NT2/D1 (cell line): ENCODE measurements at regions not wholly inside any gene's neighbourhood (a gene's known extent, or its start where the extent isn't known, plus 50 kb on each side); places are given as distances from the start of the nearest gene placed in this dataset.

Experiments
- DNase-seq: peaks from one replicate; pipeline ENCODE4 v3.0.0-alpha.2; 2011; ENCODE audit warnings: low read depth, low spot score
- H3K27me3 ChIP-seq: 2 replicates; pipeline ENCODE4 v1.6.0; 2011; ENCODE audit warnings: mild to moderate bottlenecking; ENCODE audit not compliant: insufficient read length, insufficient read depth
- H3K36me3 ChIP-seq: 2 replicates; pipeline ENCODE4 v1.6.1; 2011; ENCODE audit warnings: mild to moderate bottlenecking, low read length, mixed read lengths; ENCODE audit not compliant: insufficient read depth, insufficient read length
- H3K4me1 ChIP-seq: 2 replicates; pipeline ENCODE4 v1.5.1; 2011; ENCODE audit not compliant: insufficient read depth, insufficient read length
- H3K4me3 ChIP-seq: 2 replicates; pipeline ENCODE4 v1.5.1; 2011; ENCODE audit warnings: low read depth; ENCODE audit not compliant: insufficient read length
- H3K9ac ChIP-seq: 2 replicates; pipeline ENCODE4 v1.6.0; 2011; ENCODE audit warnings: low read depth; ENCODE audit not compliant: insufficient read length
- H3K9me3 ChIP-seq: 2 replicates; pipeline ENCODE4 v1.5.1; 2011; ENCODE audit warnings: mild to moderate bottlenecking, low read length; ENCODE audit not compliant: insufficient read depth
- SUZ12 ChIP-seq: IDR thresholded peaks from 2 replicates; pipeline ENCODE4 v1.6.1; 2011; ENCODE audit not compliant: insufficient read length, insufficient read depth; ENCODE audit errors: extremely low read depth
- YY1 ChIP-seq: IDR thresholded peaks from 2 replicates; pipeline ENCODE4 v1.6.1; 2011; ENCODE audit not compliant: insufficient read length, insufficient read depth
- ZNF274 ChIP-seq: IDR thresholded peaks from 2 replicates; pipeline ENCODE4 v1.6.1; 2011; ENCODE audit warnings: mild to moderate bottlenecking, low read depth, low read length

- H3K4me3 ChIP-seq = no peak overlapping the region
- no peaks in the 10 kb centered on the region for H3K4me1 ChIP-seq
- DNase-seq = no peak
- no peaks in the 10 kb centered on the region for H3K27me3 ChIP-seq
- no peaks in the 10 kb centered on the region for H3K9me3 ChIP-seq
- no peak for TF ChIP-seq SUZ12
- TF ChIP-seq ZNF274 = no peak
- TF ChIP-seq YY1 = no peak
- H3K9ac ChIP-seq = no peak overlapping the region
- no peaks in the 10 kb centered on the region for H3K36me3 ChIP-seq
Observed at GRCh38 chr3:168589376-168589775, 493.7 kb upstream of the GOLIM4 start.

- Histone ChIP-seq H3K9ac (no peak overlapping the region), H3K36me3 (no peaks in the 10 kb centered on the region), H3K27me3 (no peaks in the 10 kb centered on the region), H3K4me1 (no peaks in the 10 kb centered on the region), H3K9me3 (no peaks in the 10 kb centered on the region), H3K4me3 (no peak overlapping the region)
- no peak for DNase-seq
- TF ChIP-seq ZNF274 (no peak), YY1 (no peak), SUZ12 (no peak)
Observed at GRCh38 chr3:168585544-168585943, 489.8 kb upstream of the GOLIM4 start.

GRCh38 chr3:168583977-168584376 is 488.3 kb upstream of the GOLIM4 start:
- Histone ChIP-seq H3K36me3 (no peaks in the 10 kb centered on the region), H3K4me3 (no peak overlapping the region), H3K4me1 (no peaks in the 10 kb centered on the region), H3K27me3 (no peaks in the 10 kb centered on the region), H3K9me3 (no peaks in the 10 kb centered on the region), H3K9ac (no peak overlapping the region)
- DNase-seq = no peak
- TF ChIP-seq YY1 = no peak
- TF ChIP-seq ZNF274 = no peak
- TF ChIP-seq SUZ12 = no peak

GRCh38 chr3:168582503-168582902 is 486.8 kb upstream of the GOLIM4 start:
- Histone ChIP-seq H3K36me3 (no peaks in the 10 kb centered on the region), H3K9me3 (no peaks in the 10 kb centered on the region), H3K9ac (no peak overlapping the region), H3K4me1 (no peaks in the 10 kb centered on the region), H3K27me3 (no peaks in the 10 kb centered on the region), H3K4me3 (no peak overlapping the region)
- no peak for TF ChIP-seq YY1
- TF ChIP-seq ZNF274 = no peak
- TF ChIP-seq SUZ12 = no peak
- DNase-seq = no peak

GRCh38 chr3:168581771-168582225 is 486.1 kb upstream of the GOLIM4 start:
- Histone ChIP-seq H3K4me1 (no peaks in the 10 kb centered on the region), H3K36me3 (no peaks in the 10 kb centered on the region), H3K9ac (no peak overlapping the region), H3K4me3 (no peak overlapping the region), H3K9me3 (no peaks in the 10 kb centered on the region), H3K27me3 (no peaks in the 10 kb centered on the region)
- no peak for TF ChIP-seq SUZ12
- TF ChIP-seq YY1 = no peak
- no peak for TF ChIP-seq ZNF274
- no peak for DNase-seq

GRCh38 chr3:168579010-168579409 is 483.3 kb upstream of the GOLIM4 start:
- H3K9me3 ChIP-seq = no peaks in the 10 kb centered on the region
- TF ChIP-seq SUZ12 (no peak), ZNF274 (no peak), YY1 (no peak)
- H3K36me3 ChIP-seq = no peaks in the 10 kb centered on the region
- H3K4me1 ChIP-seq = no peaks in the 10 kb centered on the region
- DNase-seq = no peak
- no peaks in the 10 kb centered on the region for H3K27me3 ChIP-seq
- no peak overlapping the region for H3K9ac ChIP-seq
- H3K4me3 ChIP-seq = no peak overlapping the region

GRCh38 chr3:168575750-168576149 is 480.0 kb upstream of the GOLIM4 start:
- H3K9ac ChIP-seq = no peak overlapping the region
- DNase-seq = no peak
- no peaks in the 10 kb centered on the region for H3K9me3 ChIP-seq
- no peaks in the 10 kb centered on the region for H3K4me1 ChIP-seq
- no peaks in the 10 kb centered on the region for H3K36me3 ChIP-seq
- TF ChIP-seq SUZ12 (no peak), ZNF274 (no peak), YY1 (no peak)
- H3K4me3 ChIP-seq = no peak overlapping the region
- H3K27me3 ChIP-seq = no peaks in the 10 kb centered on the region

GRCh38 chr3:168574455-168575158 is 478.9 kb upstream of the GOLIM4 start:
- TF ChIP-seq ZNF274 (no peak), YY1 (no peak), SUZ12 (no peak)
- H3K27me3 ChIP-seq = no peaks in the 10 kb centered on the region
- H3K36me3 ChIP-seq = no peaks in the 10 kb centered on the region
- H3K9me3 ChIP-seq = no peaks in the 10 kb centered on the region
- no peaks in the 10 kb centered on the region for H3K4me1 ChIP-seq
- H3K4me3 ChIP-seq = no peak overlapping the region
- H3K9ac ChIP-seq = no peak overlapping the region
- DNase-seq = no peak
